Nephron (organoid): ENCODE measurements at regions not wholly inside any gene's neighbourhood (a gene's known extent, or its start where the extent isn't known, plus 50 kb on each side); places are given as distances from the start of the nearest gene placed in this dataset.

Source experiments
- H3K27ac Mint-ChIP-seq, 3 experiments: 2 replicates each; pipeline ENCODE4 v1.8.0; 2020; ENCODE audit warnings: mixed read lengths in 3 of 3, mild to moderate bottlenecking in 2 of 3, moderate library complexity in 1 of 3
- H3K27me3 Mint-ChIP-seq: 2 replicates; pipeline ENCODE4 v1.8.0; 2021; ENCODE audit warnings: low read depth, mild to moderate bottlenecking, moderate library complexity, mixed read lengths
- H3K36me3 Mint-ChIP-seq: 2 replicates; pipeline ENCODE4 v1.8.0; 2020; ENCODE audit warnings: low read depth, mixed read lengths
- H3K4me1 Mint-ChIP-seq: 2 replicates; pipeline ENCODE4 v1.8.0; 2020; ENCODE audit warnings: mixed read lengths
- H3K4me3 Mint-ChIP-seq, 3 experiments: 2 replicates each; pipeline ENCODE4 v1.8.0; 2020; ENCODE audit warnings: mild to moderate bottlenecking in 3 of 3, mixed read lengths in 3 of 3, moderate library complexity in 2 of 3
- H3K9me3 Mint-ChIP-seq: 2 replicates; pipeline ENCODE4 v1.8.0; 2020; ENCODE audit warnings: mixed read lengths
- CTCF ChIP-seq, 3 experiments: fragments of 200-600 bp; sonication (generic); IDR thresholded peaks; one replicate each; pipeline ENCODE4 v1.5.0; 2021; ENCODE audit warnings: antibody characterized with exemption in 3 of 3; ENCODE audit not compliant: unreplicated experiment in 3 of 3

DNA sequence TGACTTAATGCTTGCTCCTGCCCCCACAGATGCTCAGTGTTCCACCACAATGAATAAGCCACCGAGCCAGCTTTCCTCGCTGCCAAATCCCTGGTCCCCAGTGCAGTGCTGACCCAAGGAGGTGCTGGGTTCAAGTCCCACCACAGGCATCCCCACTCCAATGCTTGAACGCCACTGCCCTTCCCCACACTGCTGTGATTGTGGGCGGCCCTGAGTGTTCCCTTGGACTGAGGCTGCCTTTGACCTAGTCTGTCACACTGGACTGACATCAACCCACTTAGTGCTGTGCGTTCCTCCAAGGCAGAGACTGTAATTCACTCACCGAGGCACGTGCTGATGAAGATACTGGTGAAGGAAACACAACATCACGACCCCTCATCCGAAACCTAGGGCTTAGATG lies 83.4 kb upstream of the TMCC3 start:
- H3K4me3 Mint-ChIP-seq = no peak overlapping the region
- peaks cover 10% of the 10 kb centered on the region for H3K4me1 Mint-ChIP-seq
- no peak overlapping the region for H3K27ac Mint-ChIP-seq
- H3K36me3 Mint-ChIP-seq = peaks cover 7% of the 10 kb centered on the region
- no peaks in the 10 kb centered on the region for H3K27me3 Mint-ChIP-seq
- TF ChIP-seq CTCF (IDR thresholded peaks at IDR 0.05; ENCODE audit: unreplicated experiment in 3 of 3) = no peak
- peaks cover 6% of the 10 kb centered on the region for H3K9me3 Mint-ChIP-seq

DNA sequence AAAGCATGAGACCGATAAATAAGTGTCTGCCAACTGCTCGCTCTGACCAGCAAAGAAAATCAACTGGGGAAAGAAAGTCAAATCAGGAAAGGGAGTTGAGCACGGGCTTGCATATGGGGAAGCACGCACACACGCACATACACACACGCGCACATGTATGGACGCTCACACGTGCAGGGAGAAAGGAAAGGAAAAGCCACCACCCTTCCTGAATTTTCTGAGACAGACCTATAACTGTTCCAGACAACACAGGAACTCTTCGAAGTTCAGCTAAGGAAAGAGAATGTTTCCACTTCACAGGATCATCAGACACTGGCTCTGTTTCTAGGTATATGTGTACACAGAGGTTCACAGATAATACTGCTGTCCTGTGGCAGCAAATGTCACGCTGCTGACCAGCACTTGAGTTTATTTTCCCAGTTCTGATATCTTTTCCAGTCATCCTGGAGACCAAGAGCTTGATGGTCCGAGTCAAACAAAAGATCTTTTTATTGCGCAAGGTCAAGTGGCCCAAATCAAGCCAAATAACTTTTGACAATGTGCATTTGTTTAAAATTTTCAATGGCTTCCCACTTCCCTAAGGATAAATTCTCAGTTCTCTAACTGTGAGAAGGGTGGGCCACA lies 82.1 kb upstream of the TMCC3 start:
- H3K9me3 Mint-ChIP-seq = peaks cover 9% of the 10 kb centered on the region
- peaks cover 10% of the 10 kb centered on the region for H3K4me1 Mint-ChIP-seq
- H3K27ac Mint-ChIP-seq = peak overlapping the region; percentile 15 to 27 (median 19)
- no peak for TF ChIP-seq CTCF (IDR thresholded peaks at IDR 0.05; ENCODE audit: unreplicated experiment in 3 of 3)
- H3K36me3 Mint-ChIP-seq = peaks cover 11% of the 10 kb centered on the region
- H3K27me3 Mint-ChIP-seq = no peaks in the 10 kb centered on the region
- H3K4me3 Mint-ChIP-seq = no peak overlapping the region

DNA sequence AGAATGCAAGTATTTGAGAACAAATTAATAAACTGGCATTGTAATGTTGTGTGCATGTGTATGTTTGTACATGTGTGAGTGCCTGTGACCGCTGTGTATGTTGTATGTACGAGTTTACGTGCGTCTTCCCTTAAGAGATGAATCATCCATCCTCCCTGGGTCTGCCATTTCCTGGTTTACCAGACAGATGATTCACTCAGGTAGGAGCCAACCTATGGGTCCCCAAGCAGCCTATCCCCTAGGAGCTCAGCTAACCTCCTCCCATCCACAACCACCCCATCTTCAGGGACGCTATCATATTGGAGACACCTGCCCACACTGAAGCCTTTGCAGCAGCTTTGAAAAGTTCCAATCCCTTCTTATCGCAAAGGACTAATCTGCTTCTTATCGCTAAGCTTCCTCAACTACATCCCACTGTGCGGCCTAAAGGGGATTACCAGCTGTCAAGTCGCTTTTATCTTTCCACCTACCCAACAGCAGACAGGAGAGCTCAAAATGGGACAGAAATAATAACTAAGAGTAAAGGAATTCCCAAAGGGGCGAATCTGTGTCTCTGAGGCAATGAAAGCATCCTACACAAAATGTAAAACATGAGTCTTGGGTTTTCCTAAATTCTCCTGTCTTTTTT lies 81.5 kb upstream of the TMCC3 start:
- Mint-ChIP-seq H3K27ac (peak overlapping the region; percentile 15 to 27 (median 19)), H3K4me3 (no peak overlapping the region), H3K27me3 (no peaks in the 10 kb centered on the region), H3K4me1 (peaks cover 10% of the 10 kb centered on the region), H3K36me3 (peaks cover 14% of the 10 kb centered on the region), H3K9me3 (peaks cover 12% of the 10 kb centered on the region)
- no peak for TF ChIP-seq CTCF (IDR thresholded peaks at IDR 0.05; ENCODE audit: unreplicated experiment in 3 of 3)

GRCh38 chr12:94730847-94731246 lies 80.5 kb upstream of the TMCC3 start:
- H3K27me3 Mint-ChIP-seq = no peaks in the 10 kb centered on the region
- H3K36me3 Mint-ChIP-seq = peaks cover 14% of the 10 kb centered on the region
- H3K4me3 Mint-ChIP-seq = no peak overlapping the region
- H3K4me1 Mint-ChIP-seq = peaks cover 10% of the 10 kb centered on the region
- TF ChIP-seq CTCF (IDR thresholded peaks at IDR 0.05; ENCODE audit: unreplicated experiment in 3 of 3) = no peak
- peak overlapping the region in 2 of 3 experiments; percentile 23 to 26 for H3K27ac Mint-ChIP-seq
- peaks cover 12% of the 10 kb centered on the region for H3K9me3 Mint-ChIP-seq

DNA sequence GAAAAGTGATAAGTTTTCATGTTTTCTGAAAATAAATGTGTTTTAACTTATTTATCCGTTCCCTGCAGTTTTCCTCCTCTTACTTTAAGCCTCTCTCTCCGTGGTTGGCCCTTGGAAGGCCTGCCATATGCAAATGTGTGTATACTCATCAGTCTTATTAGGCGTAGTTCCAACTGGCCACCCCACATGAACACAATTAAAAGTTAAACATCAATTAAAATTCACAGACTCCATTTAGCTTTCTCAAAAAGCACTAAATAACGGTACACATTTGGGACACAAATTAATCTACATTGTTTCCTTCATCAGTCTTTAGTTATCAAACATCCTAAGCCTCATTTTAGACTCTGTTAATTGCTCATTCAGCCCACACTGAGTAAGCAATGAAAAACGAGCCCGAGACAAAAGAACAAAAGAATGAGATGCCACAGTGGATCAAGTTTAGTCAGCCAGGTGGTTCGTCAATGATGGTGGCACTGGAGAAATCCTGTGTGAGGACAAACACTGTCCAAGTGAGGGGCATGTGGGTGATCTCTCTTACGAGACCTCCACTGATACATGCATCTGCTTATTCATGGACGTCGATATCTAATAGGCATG lies 76.0 kb upstream of the TMCC3 start:
- Mint-ChIP-seq H3K4me3 (no peak overlapping the region), H3K9me3 (peaks cover 12% of the 10 kb centered on the region), H3K27ac (no peak overlapping the region), H3K36me3 (peaks cover 14% of the 10 kb centered on the region), H3K4me1 (peaks cover 10% of the 10 kb centered on the region), H3K27me3 (no peaks in the 10 kb centered on the region)
- TF ChIP-seq CTCF (IDR thresholded peaks at IDR 0.05; ENCODE audit: unreplicated experiment in 3 of 3) = no peak
